HepG2 (cell line): ENCODE measurements at regions not wholly inside any gene's neighbourhood (a gene's known extent, or its start where the extent isn't known, plus 50 kb on each side); places are given as distances from the start of the nearest gene placed in this dataset.

Source experiments
- ATF6 ChIP-seq: sonication (generic); formaldehyde crosslinking; conservative IDR thresholded peaks from 2 replicates; pipeline ENCODE4 v1.4.0; 2020; ENCODE audit warnings: missing genetic modification reagents
- CTCF ChIP-seq: sonication (generic); formaldehyde crosslinking; IDR thresholded peaks from 2 replicates; pipeline ENCODE4 v1.5.0; 2020; ENCODE audit warnings: mild to moderate bottlenecking, missing genetic modification reagents, moderate library complexity
- E2F5 ChIP-seq: sonication (generic); formaldehyde crosslinking; conservative IDR thresholded peaks from 2 replicates; pipeline ENCODE4 v1.4.0; 2020; ENCODE audit warnings: missing genetic modification reagents
- EP300 ChIP-seq, 3 experiments: sonication (generic) in 1 of 3; formaldehyde crosslinking in 1 of 3; IDR thresholded peaks; 2 replicates each; pipeline versions ENCODE4 v1.5.1 to v1.6.1; 2011 to 2020; ENCODE audit warnings: low read depth in 2 of 3, low read length in 2 of 3, borderline replicate concordance in 1 of 3, improper control_type of control experiment in 1 of 3, mild to moderate bottlenecking in 1 of 3, missing genetic modification reagents in 1 of 3, moderate library complexity in 1 of 3
- KLF13 ChIP-seq: sonication (generic); formaldehyde crosslinking; IDR thresholded peaks from 2 replicates; pipeline ENCODE4 v1.4.0; 2020; ENCODE audit warnings: mild to moderate bottlenecking, missing genetic modification reagents
- MYC ChIP-seq: sonication (generic); formaldehyde crosslinking; IDR thresholded peaks from 2 replicates; pipeline ENCODE4 v1.9.0; 2021; ENCODE audit warnings: missing genetic modification reagents, borderline replicate concordance
- PLSCR1 ChIP-seq: sonication (generic); formaldehyde crosslinking; IDR thresholded peaks from 2 replicates; pipeline ENCODE4 v1.5.0; 2020; ENCODE audit warnings: missing genetic modification reagents, mild to moderate bottlenecking, borderline replicate concordance
- POLR2A ChIP-seq, 2 experiments: IDR thresholded peaks; 2 replicates each; pipeline ENCODE4 v1.6.1; 2011; ENCODE audit warnings: low read depth in 2 of 2, low read length in 2 of 2, mild to moderate bottlenecking in 1 of 2, moderate library complexity in 1 of 2; ENCODE audit not compliant: insufficient read depth in 1 of 2
- RNF2 ChIP-seq: fragments of 450-650 bp; conservative IDR thresholded peaks from 2 replicates; pipeline ENCODE4 v1.6.1; 2016; ENCODE audit warnings: low read depth
- ZBTB33 ChIP-seq: sonication (generic); formaldehyde crosslinking; IDR thresholded peaks from 2 replicates; pipeline ENCODE4 v1.4.0; 2020; ENCODE audit warnings: missing genetic modification reagents
- ZNF253 ChIP-seq: sonication (generic); formaldehyde crosslinking; IDR thresholded peaks from 2 replicates; pipeline ENCODE4 v1.8.0; 2022; ENCODE audit warnings: mild to moderate bottlenecking, missing genetic modification reagents, borderline replicate concordance
- ZNF710 ChIP-seq: sonication (generic); formaldehyde crosslinking; IDR thresholded peaks from 2 replicates; pipeline ENCODE4 v1.5.0; 2020; ENCODE audit warnings: mild to moderate bottlenecking, missing genetic modification reagents, borderline replicate concordance

GRCh38 chr7:116327752-116328151 is 117.4 kb downstream of the TES start:
- TF ChIP-seq POLR2A (IDR thresholded peaks at IDR 0.05; ENCODE audit: insufficient read depth in 1 of 2, low read depth in 2 of 2, low read length in 2 of 2) (no peak), KLF13 (CRISPR knock-in tag) (no peak), ZNF710 (CRISPR knock-in tag) (no peak), CTCF (CRISPR knock-in tag) (no peak), ZBTB33 (CRISPR knock-in tag) (no peak), MYC (no peak), ATF6 (CRISPR knock-in tag) (no peak), EP300 (IDR thresholded peaks at IDR 0.05; ENCODE audit: low read depth in 2 of 2, low read length in 2 of 2) (no peak), EP300 (CRISPR knock-in tag; IDR thresholded peaks at IDR 0.05; ENCODE audit: borderline replicate concordance) (no peak), E2F5 (CRISPR knock-in tag) (no peak), PLSCR1 (CRISPR knock-in tag) (no peak), ZNF253 (CRISPR knock-in tag) (no peak), RNF2 (no peak)
